Spleen (tissue), 11 donors: ENCODE measurements at regions not wholly inside any gene's neighbourhood (a gene's known extent, or its start where the extent isn't known, plus 50 kb on each side); places are given as distances from the start of the nearest gene placed in this dataset.

ENCODE experiments used
- DNase-seq: peaks from one replicate; pipeline ENCODE4 v3.0.0-alpha.2; 2020
- H3K27ac ChIP-seq, 8 donors: fragments of 200-600 bp; sonication (generic) in 7 of 8; 1 replicate in 4 of 8; 2 replicates in 4 of 8; pipeline versions ENCODE4 v1.5.0 to v1.8.0; 2016 to 2021; ENCODE audit warnings: inconsistent platforms in 4 of 8, mild to moderate bottlenecking in 4 of 8, moderate library complexity in 1 of 8
- H3K27me3 ChIP-seq, 7 donors: fragments of 200-600 bp; sonication (generic) in 6 of 7; replicated peaks in 1 of 7; 1 replicate in 4 of 7; 2 replicates in 3 of 7; pipeline versions ENCODE4 v1.5.0 to v1.8.0; 2016 to 2021; ENCODE audit warnings: inconsistent platforms in 3 of 7, mild to moderate bottlenecking in 1 of 7
- H3K36me3 ChIP-seq, 6 donors: fragments of 200-600 bp; sonication (generic) in 5 of 6; 1 replicate in 4 of 6; 2 replicates in 2 of 6; pipeline versions ENCODE4 v1.5.0 to v1.8.0; 2016 to 2021; ENCODE audit warnings: inconsistent platforms in 2 of 6
- H3K4me1 ChIP-seq, 6 donors: fragments of 200-600 bp; sonication (generic) in 5 of 6; 1 replicate in 3 of 6; 2 replicates in 3 of 6; pipeline versions ENCODE4 v1.5.0 to v1.8.0; 2016 to 2021; ENCODE audit warnings: inconsistent platforms in 3 of 6
- H3K4me3 ChIP-seq, 8 donors: fragments of 200-600 bp; sonication (generic) in 7 of 8; 1 replicate in 4 of 8; 2 replicates in 4 of 8; pipeline versions ENCODE4 v1.5.0 to v1.8.0; 2016 to 2021; ENCODE audit warnings: inconsistent platforms in 4 of 8, mild to moderate bottlenecking in 4 of 8, moderate library complexity in 2 of 8
- H3K9me3 ChIP-seq, 8 donors: fragments of 200-600 bp; sonication (generic) in 7 of 8; 1 replicate in 4 of 8; 2 replicates in 4 of 8; pipeline versions ENCODE4 v1.5.0 to v1.8.0; 2016 to 2021; ENCODE audit warnings: inconsistent platforms in 4 of 8
- CTCF ChIP-seq, 11 experiments: fragments of 200-600 bp in 7 of 11; fragments of 450-650 bp in 4 of 11; sonication (generic) in 4 of 11; IDR thresholded peaks in 8 of 11; conservative IDR thresholded peaks in 3 of 11; 1 replicate in 7 of 11; 2 replicates in 4 of 11; pipeline versions ENCODE4 v1.4.0 to v1.8.0; 2016 to 2021; ENCODE audit warnings: antibody characterized with exemption in 11 of 11, inconsistent platforms in 4 of 11, mild to moderate bottlenecking in 1 of 11
- POLR2A ChIP-seq, 3 donors: fragments of 450-650 bp; IDR thresholded peaks; one replicate each; pipeline ENCODE4 v1.5.1; 2017; ENCODE audit warnings: antibody characterized with exemption in 3 of 3, mild to moderate bottlenecking in 1 of 3
- POLR2AphosphoS5 ChIP-seq, 3 donors: sonication (generic); formaldehyde crosslinking; IDR thresholded peaks; one replicate each; pipeline ENCODE4 v1.5.1; 2017; ENCODE audit warnings: antibody characterized with exemption in 3 of 3
- WGBS, 5 donors: extraction: QIAGEN DNeasy Blood & Tissue Kit in 3 of 5; methylation state at CpG; one replicate each; pipeline versions ENCODE4 v1.1.5 to v1.1.7; 2013 to 2018; 5-methylcytosine and 5-hydroxymethylcytosine counted together
- intact Hi-C: fragments of 100-400 bp; cut with DNase I; formaldehyde crosslinking; loops from one replicate; pipeline ENCODE4 v1.15.0; 2023; ENCODE audit warnings: low total_unique reads
- donor health status: healthy with polysubstance abuse.
- donor health status: DM: no; HTN: no; CAD: no; lungs with moderate emphysema.
- donor health status: DM: no; HTN: no; CAD: no.
- donor health status: Bipolar disorder and iron deficiency.
- donor health status: healthy.
- donor health status: DM: no; HTN: no; CAD: no.
- donor health status: DM: yes; HTN: yes; CAD: no.

- no peaks in the 10 kb centered on the region for H3K9me3 ChIP-seq
- WGBS, 5 donors, result 73 to 89% (median 83%) methylated on average over 3 of the region's 3 CpGs
- TF ChIP-seq POLR2AphosphoS5 (IDR thresholded peaks at IDR 0.05) (no peak), POLR2A (IDR thresholded peaks at IDR 0.05) (no peak), CTCF (IDR thresholded peaks at IDR 0.05 in 8 of 11, conservative IDR thresholded peaks at IDR 0.05 in 3 of 11) (no peak)
These were observed 1001.1 kb upstream of the GJE1 start for GRCh38 chr6:141131616-141132015.

GRCh38 chr6:141123497-141123896 lies 1009.2 kb upstream of the GJE1 start:
- no peak for DNase-seq
- intact Hi-C loops, result no loop called here
- Histone ChIP-seq H3K4me3 (no peak overlapping the region), H3K4me1 (no peaks in the 10 kb centered on the region), H3K9me3 (no peaks in the 10 kb centered on the region), H3K36me3 (no peaks in the 10 kb centered on the region), H3K27me3 (no peaks in the 10 kb centered on the region), H3K27ac (no peak overlapping the region)
- TF ChIP-seq POLR2A (IDR thresholded peaks at IDR 0.05) (no peak), CTCF (IDR thresholded peaks at IDR 0.05 in 8 of 11, conservative IDR thresholded peaks at IDR 0.05 in 3 of 11) (no peak), POLR2AphosphoS5 (IDR thresholded peaks at IDR 0.05) (no peak)

More at GRCh38 chr6:141131616-141132015, 1001.1 kb upstream of the GJE1 start:
- intact Hi-C loops, result no loop called here
- H3K4me3 ChIP-seq, result no peak overlapping the region
- H3K4me1 ChIP-seq, result no peaks in the 10 kb centered on the region
- no peaks in the 10 kb centered on the region for H3K27me3 ChIP-seq
- DNase-seq, result no peak
- no peak overlapping the region for H3K27ac ChIP-seq
- H3K36me3 ChIP-seq, result no peaks in the 10 kb centered on the region

- intact Hi-C loops, result no loop called here
- Histone ChIP-seq H3K36me3 (no peaks in the 10 kb centered on the region), H3K4me3 (no peak overlapping the region)
These were observed 1009.7 kb upstream of the GJE1 start for GRCh38 chr6:141123049-141123448.

GRCh38 chr6:141118991-141119390 lies 1013.7 kb upstream of the GJE1 start:
- no peak for TF ChIP-seq POLR2A (IDR thresholded peaks at IDR 0.05)
- no peak for TF ChIP-seq POLR2AphosphoS5 (IDR thresholded peaks at IDR 0.05)
- TF ChIP-seq CTCF (IDR thresholded peaks at IDR 0.05 in 8 of 11, conservative IDR thresholded peaks at IDR 0.05 in 3 of 11), result no peak
- Histone ChIP-seq H3K4me1 (no peaks in the 10 kb centered on the region), H3K4me3 (no peak overlapping the region), H3K27ac (no peak overlapping the region), H3K36me3 (no peaks in the 10 kb centered on the region), H3K9me3 (no peaks in the 10 kb centered on the region), H3K27me3 (no peaks in the 10 kb centered on the region)
- no peak for DNase-seq
- 18 to 84% (median 39%) methylated on average over 2 of the region's 2 CpGs for WGBS, 5 donors
- intact Hi-C loops, result no loop called here

More at GRCh38 chr6:141123049-141123448, 1009.7 kb upstream of the GJE1 start:
- H3K9me3 ChIP-seq, result no peaks in the 10 kb centered on the region
- no peaks in the 10 kb centered on the region for H3K4me1 ChIP-seq
- no peak for DNase-seq
- H3K27me3 ChIP-seq, result no peaks in the 10 kb centered on the region
- no peak overlapping the region for H3K27ac ChIP-seq
- TF ChIP-seq POLR2A (IDR thresholded peaks at IDR 0.05) (no peak), CTCF (IDR thresholded peaks at IDR 0.05 in 8 of 11, conservative IDR thresholded peaks at IDR 0.05 in 3 of 11) (no peak), POLR2AphosphoS5 (IDR thresholded peaks at IDR 0.05) (no peak)
